Keratinocyte (primary cell): ENCODE measurements at regions not wholly inside any gene's neighbourhood (a gene's known extent, or its start where the extent isn't known, plus 50 kb on each side); places are given as distances from the start of the nearest gene placed in this dataset.

ENCODE experiments used
- DNase-seq: peaks from one replicate; pipeline ENCODE4 v3.0.0-alpha.2; 2011; ENCODE audit warnings: low read depth, missing footprints, low spot score
- FAIRE-seq: peaks from 2 replicates; lab custom pipeline; 2011; peaks lifted over from hg19 to GRCh38; lab: Jason Lieb, UNC
- H2AFZ ChIP-seq: 2 replicates; pipeline ENCODE4 v1.6.0; 2012; ENCODE audit warnings: low read length, control low read depth, inconsistent platforms; ENCODE audit not compliant: control insufficient read depth
- H3K27ac ChIP-seq: 2 replicates; pipeline ENCODE4 v1.5.1; 2011; ENCODE audit warnings: low read length; ENCODE audit not compliant: control insufficient read depth, insufficient read depth
- H3K27me3 ChIP-seq: 3 replicates; pipeline ENCODE4 v1.6.0; 2011; ENCODE audit warnings: low read length; ENCODE audit not compliant: control insufficient read depth, insufficient read depth; ENCODE audit errors: extremely low read depth
- H3K36me3 ChIP-seq, 2 experiments: 2 replicates in 1 of 2; 3 replicates in 1 of 2; pipeline ENCODE4 v1.5.1; 2011; ENCODE audit warnings: low read length in 2 of 2, mild to moderate bottlenecking in 1 of 2; ENCODE audit not compliant: control insufficient read depth in 2 of 2, insufficient read depth in 2 of 2; ENCODE audit errors: extremely low read depth in 1 of 2
- H3K4me1 ChIP-seq: 3 replicates; pipeline ENCODE4 v1.5.1; 2011; ENCODE audit warnings: low read length; ENCODE audit not compliant: control insufficient read depth, insufficient read depth; ENCODE audit errors: extremely low read depth
- H3K4me2 ChIP-seq: 3 replicates; pipeline ENCODE4 v1.6.0; 2011; ENCODE audit warnings: low read depth, low read length; ENCODE audit not compliant: control insufficient read depth, insufficient read depth; ENCODE audit errors: extremely low read depth
- H3K4me3 ChIP-seq, 3 experiments: fragments of 200-600 bp in 1 of 3; sonication (generic) in 1 of 3; 2 replicates in 2 of 3; 3 replicates in 1 of 3; pipeline ENCODE4 v1.5.1; 2011 to 2016; ENCODE audit warnings: low read length in 3 of 3, mild to moderate bottlenecking in 3 of 3, control low read depth in 2 of 3, inconsistent platforms in 1 of 3, low read depth in 1 of 3, mixed read lengths in 1 of 3, mixed run types in 1 of 3, moderate library complexity in 1 of 3; ENCODE audit not compliant: control insufficient read depth in 2 of 3, insufficient read depth in 2 of 3; ENCODE audit errors: extremely low read depth in 1 of 3
- H3K79me2 ChIP-seq: 2 replicates; pipeline ENCODE4 v1.6.0; 2012; ENCODE audit warnings: low read length; ENCODE audit not compliant: control insufficient read depth, insufficient read depth
- H3K9ac ChIP-seq: 3 replicates; pipeline ENCODE4 v1.6.0; 2011; ENCODE audit warnings: low read length; ENCODE audit not compliant: control insufficient read depth, insufficient read depth; ENCODE audit errors: extremely low read depth
- H3K9me1 ChIP-seq: 3 replicates; pipeline ENCODE4 v1.6.0; 2011; ENCODE audit warnings: low read length; ENCODE audit not compliant: control insufficient read depth, insufficient read depth; ENCODE audit errors: extremely low read depth
- H3K9me3 ChIP-seq: 2 replicates; pipeline ENCODE4 v1.5.1; 2012; ENCODE audit warnings: low read depth, low read length; ENCODE audit not compliant: control insufficient read depth
- H4K20me1 ChIP-seq: 3 replicates; pipeline ENCODE4 v1.6.0; 2011; ENCODE audit warnings: low read length; ENCODE audit not compliant: control insufficient read depth, insufficient read depth; ENCODE audit errors: extremely low read depth
- CTCF ChIP-seq, 3 experiments: IDR thresholded peaks in 1 of 3; conservative IDR thresholded peaks in 1 of 3; optimal IDR thresholded peaks in 1 of 3; 2 replicates in 2 of 3; 3 replicates in 1 of 3; pipeline versions ENCODE3 to v1.5.1; 2011; ENCODE audit warnings: low read length in 3 of 3, mild to moderate bottlenecking in 3 of 3, moderate library complexity in 2 of 3, control low read depth in 1 of 3, inconsistent platforms in 1 of 3; ENCODE audit not compliant: insufficient read depth in 2 of 3; ENCODE audit errors: extremely low read depth in 1 of 3
- EZH2 ChIP-seq: IDR thresholded peaks from one replicate; pipeline ENCODE4 v1.6.1; 2012; ENCODE audit warnings: inconsistent platforms, mild to moderate bottlenecking, low read length, moderate library complexity
- dilution Hi-C: fragments of 300-500 bp; cut with MboI; formaldehyde crosslinking; loops from one replicate; pipeline ENCODE4 v1.7.0; 2020; ENCODE audit warnings: low sequenced_read_pairs; ENCODE audit not compliant: extremely low pct_ligation_motif_present

- H3K79me2 ChIP-seq, result no peaks in the 10 kb centered on the region
- no peak for FAIRE-seq
- TF ChIP-seq EZH2 (no peak), CTCF (optimal IDR thresholded peaks at IDR 0.05 in 1 of 3, IDR thresholded peaks at IDR 0.05 in 1 of 3, conservative IDR thresholded peaks at IDR 0.05 in 1 of 3; ENCODE audit: extremely low read depth in 1 of 3, insufficient read depth in 2 of 3, low read length in 3 of 3) (no peak)
- no peak for DNase-seq
- H2AFZ ChIP-seq, result no peak overlapping the region
- no peak overlapping the region for H3K9ac ChIP-seq
- H3K36me3 ChIP-seq, result no peaks in the 10 kb centered on the region
- dilution Hi-C loops, result no loop called here
- H3K4me3 ChIP-seq, result no peak overlapping the region
- H3K27me3 ChIP-seq, result no peaks in the 10 kb centered on the region
- no peaks in the 10 kb centered on the region for H3K9me3 ChIP-seq
- no peaks in the 10 kb centered on the region for H3K4me1 ChIP-seq
- no peak overlapping the region for H3K27ac ChIP-seq
- no peaks in the 10 kb centered on the region for H3K9me1 ChIP-seq
- H3K4me2 ChIP-seq, result no peak overlapping the region
- no peaks in the 10 kb centered on the region for H4K20me1 ChIP-seq
These were observed 76.5 kb upstream of the NUDT7 start for GRCh38 chr16:77645764-77646163.

GRCh38 chr16:77647726-77648125, 74.6 kb upstream of the NUDT7 start:
- dilution Hi-C loops, result no loop called here
- no peak overlapping the region for H3K4me3 ChIP-seq
- no peaks in the 10 kb centered on the region for H3K36me3 ChIP-seq
- no peak overlapping the region for H3K4me2 ChIP-seq
- H3K4me1 ChIP-seq, result no peaks in the 10 kb centered on the region
- no peaks in the 10 kb centered on the region for H3K79me2 ChIP-seq
- no peak for DNase-seq
- no peak for FAIRE-seq
- H4K20me1 ChIP-seq, result no peaks in the 10 kb centered on the region
- no peak overlapping the region for H3K27ac ChIP-seq
- H3K9me1 ChIP-seq, result no peaks in the 10 kb centered on the region
- no peak overlapping the region for H3K9ac ChIP-seq
- no peak for TF ChIP-seq CTCF (optimal IDR thresholded peaks at IDR 0.05 in 1 of 3, IDR thresholded peaks at IDR 0.05 in 1 of 3, conservative IDR thresholded peaks at IDR 0.05 in 1 of 3; ENCODE audit: extremely low read depth in 1 of 3, insufficient read depth in 2 of 3, low read length in 3 of 3)
- no peak for TF ChIP-seq EZH2
- no peaks in the 10 kb centered on the region for H3K27me3 ChIP-seq
- no peak overlapping the region for H2AFZ ChIP-seq
- H3K9me3 ChIP-seq, result no peaks in the 10 kb centered on the region
